Liver (tissue), 8 donors: ENCODE measurements at regions not wholly inside any gene's neighbourhood (a gene's known extent, or its start where the extent isn't known, plus 50 kb on each side); places are given as distances from the start of the nearest gene placed in this dataset.

ENCODE experiments used
- DNase-seq: peaks from one replicate; pipeline ENCODE4 v3.0.0-alpha.2; 2017; ENCODE audit warnings: low spot score
- H3K27ac ChIP-seq, 2 donors: one replicate each; pipeline ENCODE4 v1.7.0; 2013; ENCODE audit warnings: inconsistent platforms in 2 of 2, low read length in 2 of 2, control low read depth in 1 of 2, low read depth in 1 of 2, mild to moderate bottlenecking in 1 of 2
- H3K27me3 ChIP-seq, 4 donors: one replicate each; pipeline versions ENCODE4 v1.6.1 to v1.7.0; 2013; ENCODE audit warnings: low read length in 3 of 4, inconsistent platforms in 1 of 4, mild to moderate bottlenecking in 1 of 4, moderate library complexity in 1 of 4; ENCODE audit not compliant: control insufficient read depth in 4 of 4, insufficient read depth in 4 of 4
- H3K36me3 ChIP-seq, 4 donors: one replicate each; pipeline versions ENCODE4 v1.6.1 to v1.7.0; 2013; ENCODE audit warnings: low read length in 3 of 4, mild to moderate bottlenecking in 3 of 4, low read depth in 1 of 4, moderate library complexity in 1 of 4; ENCODE audit not compliant: control insufficient read depth in 4 of 4, insufficient read depth in 3 of 4
- H3K4me1 ChIP-seq, 4 donors: one replicate each; pipeline versions ENCODE4 v1.6.1 to v1.7.0; 2013; ENCODE audit warnings: low read length in 3 of 4, mild to moderate bottlenecking in 3 of 4, moderate library complexity in 1 of 4; ENCODE audit not compliant: control insufficient read depth in 4 of 4, insufficient read depth in 4 of 4
- H3K4me3 ChIP-seq, 3 donors: one replicate each; pipeline versions ENCODE4 v1.6.1 to v1.7.0; 2013; ENCODE audit warnings: low read length in 3 of 3, control low read depth in 1 of 3, low read depth in 1 of 3, mild to moderate bottlenecking in 1 of 3
- H3K9ac ChIP-seq, 2 donors: one replicate each; pipeline ENCODE4 v1.7.0; 2013; ENCODE audit warnings: low read length in 2 of 2, mild to moderate bottlenecking in 2 of 2, moderate library complexity in 2 of 2, control low read depth in 1 of 2, low read depth in 1 of 2
- H3K9me3 ChIP-seq, 4 donors: one replicate each; pipeline versions ENCODE4 v1.6.1 to v1.7.0; 2013; ENCODE audit warnings: low read length in 3 of 4; ENCODE audit not compliant: control insufficient read depth in 4 of 4
- EGR1 ChIP-seq, 2 donors: IDR thresholded peaks; 2 replicates each; pipeline ENCODE4 v1.6.1; 2016 to 2018; ENCODE audit warnings: antibody characterized with exemption in 2 of 2, low read depth in 2 of 2
- FOXA1 ChIP-seq: IDR thresholded peaks from 2 replicates; pipeline ENCODE4 v1.6.1; 2016; ENCODE audit warnings: antibody characterized with exemption
- FOXA2 ChIP-seq: IDR thresholded peaks from 2 replicates; pipeline ENCODE4 v1.6.1; 2016; ENCODE audit warnings: antibody characterized with exemption
- GABPA ChIP-seq, 2 donors: IDR thresholded peaks in 1 of 2; conservative IDR thresholded peaks in 1 of 2; 2 replicates each; pipeline ENCODE4 v1.6.1; 2016; ENCODE audit warnings: antibody characterized with exemption in 2 of 2, mild to moderate bottlenecking in 1 of 2, moderate library complexity in 1 of 2
- HNF4A ChIP-seq, 2 donors: conservative IDR thresholded peaks; 2 replicates each; pipeline ENCODE4 v1.6.1; 2016; ENCODE audit warnings: antibody characterized with exemption in 2 of 2, mild to moderate bottlenecking in 2 of 2
- HNF4G ChIP-seq: IDR thresholded peaks from 2 replicates; pipeline ENCODE4 v1.6.1; 2016; ENCODE audit warnings: antibody characterized with exemption
- JUND ChIP-seq, 2 donors: IDR thresholded peaks; 2 replicates each; pipeline ENCODE4 v1.6.1; 2016; ENCODE audit warnings: antibody characterized with exemption in 2 of 2
- NR2F2 ChIP-seq: IDR thresholded peaks from 2 replicates; pipeline ENCODE4 v1.6.1; 2016; ENCODE audit warnings: antibody characterized with exemption
- RAD21 ChIP-seq, 2 donors: IDR thresholded peaks; 2 replicates each; pipeline ENCODE4 v1.6.1; 2016; ENCODE audit warnings: antibody characterized with exemption in 2 of 2, mild to moderate bottlenecking in 2 of 2
- RXRA ChIP-seq, 2 donors: IDR thresholded peaks; 2 replicates each; pipeline ENCODE4 v1.6.1; 2017 to 2018; ENCODE audit warnings: antibody characterized with exemption in 2 of 2, mild to moderate bottlenecking in 1 of 2
- SP1 ChIP-seq: IDR thresholded peaks from 2 replicates; pipeline ENCODE4 v1.6.1; 2018; ENCODE audit warnings: antibody characterized with exemption, mild to moderate bottlenecking
- TAF1 ChIP-seq: conservative IDR thresholded peaks from 2 replicates; pipeline ENCODE4 v1.6.1; 2016; ENCODE audit warnings: antibody characterized with exemption, mild to moderate bottlenecking
- YY1 ChIP-seq: IDR thresholded peaks from 2 replicates; pipeline ENCODE4 v1.6.1; 2016; ENCODE audit warnings: antibody characterized with exemption, mild to moderate bottlenecking
- WGBS: extraction: QIAGEN DNeasy Blood & Tissue Kit; methylation state at CpG from one replicate; pipeline ENCODE4 v1.1.7; 2013; 5-methylcytosine and 5-hydroxymethylcytosine counted together
- TF ChIP-seq, protein P1 (sequence below): IDR thresholded peaks from 2 replicates; pipeline ENCODE4 v1.6.1; 2016; ENCODE audit warnings: antibody characterized with exemption, mild to moderate bottlenecking
- TF ChIP-seq, protein P2 (sequence below): fragments of 150-350 bp; IDR thresholded peaks from 2 replicates; pipeline ENCODE4 v1.5.1; 2017; ENCODE audit warnings: improper control_type of control experiment, low read depth, low read length; ENCODE audit not compliant: missing input control
- TF ChIP-seq, protein P3 (sequence below): IDR thresholded peaks from 2 replicates; pipeline ENCODE4 v1.6.1; 2016; ENCODE audit warnings: antibody characterized with exemption
- TF ChIP-seq, protein P4 (sequence below): IDR thresholded peaks from 2 replicates; pipeline ENCODE4 v1.6.1; 2016; ENCODE audit warnings: antibody characterized with exemption
- TF ChIP-seq, protein P5 (sequence below): IDR thresholded peaks from 2 replicates; pipeline ENCODE4 v1.6.1; 2016; ENCODE audit warnings: antibody characterized with exemption
- donor health status: healthy.
- donor health status: healthy.
- donor health status: healthy.
- donor health status: healthy.
- donor health status: healthy.

DNA sequence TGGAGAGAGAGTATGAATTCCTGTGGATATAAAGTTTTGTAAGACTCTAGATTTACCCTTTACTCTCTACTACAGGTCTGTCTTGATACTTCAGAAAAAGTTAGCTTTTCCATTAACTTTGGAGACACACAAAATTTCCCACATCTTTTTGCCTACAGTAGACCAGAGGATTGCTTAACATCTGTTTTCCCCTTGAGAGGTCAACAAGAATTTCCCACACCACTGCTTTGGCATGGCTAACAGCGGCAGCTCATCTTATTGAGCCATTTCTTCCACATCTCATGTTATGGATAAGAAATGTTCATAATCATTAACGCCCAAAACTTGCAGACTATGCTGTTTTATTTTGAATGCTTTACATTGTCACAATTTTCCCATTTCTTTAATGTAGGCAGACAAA is 273.6 kb upstream of the RGPD4 start (continued):
- TF ChIP-seq, protein P1, sequence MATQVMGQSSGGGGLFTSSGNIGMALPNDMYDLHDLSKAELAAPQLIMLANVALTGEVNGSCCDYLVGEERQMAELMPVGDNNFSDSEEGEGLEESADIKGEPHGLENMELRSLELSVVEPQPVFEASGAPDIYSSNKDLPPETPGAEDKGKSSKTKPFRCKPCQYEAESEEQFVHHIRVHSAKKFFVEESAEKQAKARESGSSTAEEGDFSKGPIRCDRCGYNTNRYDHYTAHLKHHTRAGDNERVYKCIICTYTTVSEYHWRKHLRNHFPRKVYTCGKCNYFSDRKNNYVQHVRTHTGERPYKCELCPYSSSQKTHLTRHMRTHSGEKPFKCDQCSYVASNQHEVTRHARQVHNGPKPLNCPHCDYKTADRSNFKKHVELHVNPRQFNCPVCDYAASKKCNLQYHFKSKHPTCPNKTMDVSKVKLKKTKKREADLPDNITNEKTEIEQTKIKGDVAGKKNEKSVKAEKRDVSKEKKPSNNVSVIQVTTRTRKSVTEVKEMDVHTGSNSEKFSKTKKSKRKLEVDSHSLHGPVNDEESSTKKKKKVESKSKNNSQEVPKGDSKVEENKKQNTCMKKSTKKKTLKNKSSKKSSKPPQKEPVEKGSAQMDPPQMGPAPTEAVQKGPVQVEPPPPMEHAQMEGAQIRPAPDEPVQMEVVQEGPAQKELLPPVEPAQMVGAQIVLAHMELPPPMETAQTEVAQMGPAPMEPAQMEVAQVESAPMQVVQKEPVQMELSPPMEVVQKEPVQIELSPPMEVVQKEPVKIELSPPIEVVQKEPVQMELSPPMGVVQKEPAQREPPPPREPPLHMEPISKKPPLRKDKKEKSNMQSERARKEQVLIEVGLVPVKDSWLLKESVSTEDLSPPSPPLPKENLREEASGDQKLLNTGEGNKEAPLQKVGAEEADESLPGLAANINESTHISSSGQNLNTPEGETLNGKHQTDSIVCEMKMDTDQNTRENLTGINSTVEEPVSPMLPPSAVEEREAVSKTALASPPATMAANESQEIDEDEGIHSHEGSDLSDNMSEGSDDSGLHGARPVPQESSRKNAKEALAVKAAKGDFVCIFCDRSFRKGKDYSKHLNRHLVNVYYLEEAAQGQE = no peak

DNA sequence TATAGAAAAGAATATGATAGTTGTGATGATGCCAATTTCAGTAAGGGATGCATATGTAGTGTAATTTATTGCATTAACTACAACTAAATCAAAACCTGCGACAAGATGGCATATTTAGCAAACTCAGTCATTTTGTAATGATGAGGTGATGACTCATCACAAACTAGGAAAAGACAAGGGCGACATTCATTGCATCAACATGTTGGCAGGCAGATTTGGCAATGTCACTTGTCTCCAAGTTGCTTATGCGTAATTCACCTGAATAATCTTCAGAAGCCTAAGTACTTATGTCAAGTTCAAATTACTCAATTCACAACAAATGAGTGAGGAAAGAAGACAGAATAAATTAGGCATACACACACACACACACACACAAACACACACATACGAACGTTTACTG is 273.2 kb upstream of the RGPD4 start:
- Histone ChIP-seq H3K9me3 (peaks cover 0 to 12% (median 6%) of the 10 kb centered on the region in 4 donors), H3K36me3 (no peaks in the 10 kb centered on the region), H3K4me1 (no peaks in the 10 kb centered on the region), H3K27me3 (peaks cover 0 to 3% (median 0%) of the 10 kb centered on the region in 4 donors), H3K4me3 (no peak overlapping the region), H3K27ac (no peak overlapping the region), H3K9ac (no peak overlapping the region)
- no peak for DNase-seq
- TF ChIP-seq FOXA1 (no peak), YY1 (no peak), JUND (IDR thresholded peaks at IDR 0.05) (no peak), HNF4A (conservative IDR thresholded peaks at IDR 0.05) (no peak), RAD21 (IDR thresholded peaks at IDR 0.05) (no peak), FOXA2 (no peak), RXRA (IDR thresholded peaks at IDR 0.05) (no peak), GABPA (IDR thresholded peaks at IDR 0.05 in 1 of 2, conservative IDR thresholded peaks at IDR 0.05 in 1 of 2) (no peak), SP1 (no peak), EGR1 (IDR thresholded peaks at IDR 0.05; ENCODE audit: low read depth in 2 of 2) (no peak), TAF1 (no peak), NR2F2 (no peak), HNF4G (no peak)
- TF ChIP-seq, protein P2, sequence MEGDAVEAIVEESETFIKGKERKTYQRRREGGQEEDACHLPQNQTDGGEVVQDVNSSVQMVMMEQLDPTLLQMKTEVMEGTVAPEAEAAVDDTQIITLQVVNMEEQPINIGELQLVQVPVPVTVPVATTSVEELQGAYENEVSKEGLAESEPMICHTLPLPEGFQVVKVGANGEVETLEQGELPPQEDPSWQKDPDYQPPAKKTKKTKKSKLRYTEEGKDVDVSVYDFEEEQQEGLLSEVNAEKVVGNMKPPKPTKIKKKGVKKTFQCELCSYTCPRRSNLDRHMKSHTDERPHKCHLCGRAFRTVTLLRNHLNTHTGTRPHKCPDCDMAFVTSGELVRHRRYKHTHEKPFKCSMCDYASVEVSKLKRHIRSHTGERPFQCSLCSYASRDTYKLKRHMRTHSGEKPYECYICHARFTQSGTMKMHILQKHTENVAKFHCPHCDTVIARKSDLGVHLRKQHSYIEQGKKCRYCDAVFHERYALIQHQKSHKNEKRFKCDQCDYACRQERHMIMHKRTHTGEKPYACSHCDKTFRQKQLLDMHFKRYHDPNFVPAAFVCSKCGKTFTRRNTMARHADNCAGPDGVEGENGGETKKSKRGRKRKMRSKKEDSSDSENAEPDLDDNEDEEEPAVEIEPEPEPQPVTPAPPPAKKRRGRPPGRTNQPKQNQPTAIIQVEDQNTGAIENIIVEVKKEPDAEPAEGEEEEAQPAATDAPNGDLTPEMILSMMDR = no peak
- TF ChIP-seq, protein P3, sequence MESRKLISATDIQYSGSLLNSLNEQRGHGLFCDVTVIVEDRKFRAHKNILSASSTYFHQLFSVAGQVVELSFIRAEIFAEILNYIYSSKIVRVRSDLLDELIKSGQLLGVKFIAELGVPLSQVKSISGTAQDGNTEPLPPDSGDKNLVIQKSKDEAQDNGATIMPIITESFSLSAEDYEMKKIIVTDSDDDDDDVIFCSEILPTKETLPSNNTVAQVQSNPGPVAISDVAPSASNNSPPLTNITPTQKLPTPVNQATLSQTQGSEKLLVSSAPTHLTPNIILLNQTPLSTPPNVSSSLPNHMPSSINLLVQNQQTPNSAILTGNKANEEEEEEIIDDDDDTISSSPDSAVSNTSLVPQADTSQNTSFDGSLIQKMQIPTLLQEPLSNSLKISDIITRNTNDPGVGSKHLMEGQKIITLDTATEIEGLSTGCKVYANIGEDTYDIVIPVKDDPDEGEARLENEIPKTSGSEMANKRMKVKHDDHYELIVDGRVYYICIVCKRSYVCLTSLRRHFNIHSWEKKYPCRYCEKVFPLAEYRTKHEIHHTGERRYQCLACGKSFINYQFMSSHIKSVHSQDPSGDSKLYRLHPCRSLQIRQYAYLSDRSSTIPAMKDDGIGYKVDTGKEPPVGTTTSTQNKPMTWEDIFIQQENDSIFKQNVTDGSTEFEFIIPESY = no peak
- TF ChIP-seq, protein P4, sequence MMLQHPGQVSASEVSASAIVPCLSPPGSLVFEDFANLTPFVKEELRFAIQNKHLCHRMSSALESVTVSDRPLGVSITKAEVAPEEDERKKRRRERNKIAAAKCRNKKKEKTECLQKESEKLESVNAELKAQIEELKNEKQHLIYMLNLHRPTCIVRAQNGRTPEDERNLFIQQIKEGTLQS = no peak
- TF ChIP-seq, protein P1 = no peak
- TF ChIP-seq, protein P5, sequence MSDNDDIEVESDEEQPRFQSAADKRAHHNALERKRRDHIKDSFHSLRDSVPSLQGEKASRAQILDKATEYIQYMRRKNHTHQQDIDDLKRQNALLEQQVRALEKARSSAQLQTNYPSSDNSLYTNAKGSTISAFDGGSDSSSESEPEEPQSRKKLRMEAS = no peak
- WGBS = 66% methylated on average over 5 of the region's 5 CpGs
